ENCODE measurements at regions not wholly inside any gene's neighbourhood (a gene's known extent, or its start where the extent isn't known, plus 50 kb on each side); places are given as distances from the start of the nearest gene placed in this dataset.

DNA sequence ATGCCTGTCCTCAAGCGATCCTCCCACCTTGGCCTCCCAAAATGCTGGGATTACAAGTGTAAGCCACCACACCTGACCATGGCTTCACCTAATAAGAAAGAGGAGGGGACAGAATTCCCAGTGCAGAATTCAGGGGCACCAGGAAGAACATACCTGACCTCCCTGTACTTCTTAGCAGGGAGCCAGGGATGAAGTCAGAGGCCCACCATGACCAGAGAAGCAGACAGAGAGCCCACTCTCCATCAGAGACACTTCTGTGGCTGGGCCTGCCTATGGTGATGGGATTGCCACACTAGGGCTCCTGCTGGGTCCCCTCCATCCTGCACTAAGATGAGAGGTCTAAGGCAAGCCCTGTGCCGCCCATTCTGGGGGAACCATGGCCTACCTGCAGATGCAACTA lies 157.4 kb upstream of the LYZL2 start:
- Histone ChIP-seq H3K79me2 (ENCODE audit: control insufficient read depth in 1 of 2, insufficient read depth in 2 of 2, low read length in 2 of 2) (no peaks in the 10 kb centered on the region), H3K27ac (ENCODE audit: low read depth, low read length) (no peak overlapping the region), H3K79me1 (ENCODE audit: low read depth, low read length) (no peaks in the 10 kb centered on the region), H3K4me2 (ENCODE audit: insufficient read depth in 1 of 2, low read depth in 2 of 2, low read length in 2 of 2) (no peak overlapping the region), H4K8ac (ENCODE audit: extremely low read depth, insufficient read depth, low read length) (no peak overlapping the region), H2AFZ (ENCODE audit: low read length) (no peak overlapping the region), H3K9ac (replicated peaks in 1 of 4; ENCODE audit: extremely low read depth in 1 of 4, low read depth in 3 of 4, low read length in 3 of 4) (no peak overlapping the region), H2BK12ac (ENCODE audit: low read depth, low read length) (no peak overlapping the region), H4K5ac (ENCODE audit: insufficient read length, low read depth, low read length) (no peak overlapping the region), H3K14ac (ENCODE audit: insufficient read length) (no peak overlapping the region), H3K18ac (ENCODE audit: extremely low read depth, low read length) (no peak overlapping the region), H4K91ac (replicated peaks; ENCODE audit: insufficient read length, low read length) (no peak overlapping the region), H3K9me3 (ENCODE audit: insufficient read depth in 2 of 2, low read depth in 1 of 2, low read length in 1 of 2) (no peaks in the 10 kb centered on the region), H2BK20ac (ENCODE audit: low read length) (no peak overlapping the region), H2BK120ac (replicated peaks; ENCODE audit: low read depth, low read length) (no peak overlapping the region), H3K23ac (ENCODE audit: insufficient read length) (no peak overlapping the region), H3K23me2 (ENCODE audit: low read depth, low read length) (no peaks in the 10 kb centered on the region; the same call in 1 of the 2 replicates), H3K4me1 (replicated peaks in 1 of 4; ENCODE audit: control insufficient read depth in 3 of 4, insufficient read depth in 4 of 4, low read length in 3 of 4) (peaks cover 0 to 6% (median 2%) of the 10 kb centered on the region in 4 experiments; a peak in 2 of 7 replicates), H2AK5ac (ENCODE audit: low read depth, low read length) (no peak overlapping the region), H3K4me3 (ENCODE audit: extremely low read depth in 1 of 4, insufficient read depth in 2 of 4, low read depth in 3 of 4, low read length in 4 of 4) (no peak overlapping the region), H3K36me3 (ENCODE audit: control insufficient read depth in 2 of 4, insufficient read depth in 4 of 4, low read length in 3 of 4) (no peaks in the 10 kb centered on the region), H3K27me3 (replicated peaks in 1 of 4; ENCODE audit: control insufficient read depth in 3 of 4, extremely low read depth in 1 of 4, insufficient read depth in 3 of 4, low read length in 3 of 4) (peaks cover 0 to 12% (median 6%) of the 10 kb centered on the region in 4 experiments; a peak in 3 of 7 replicates), H3K4ac (replicated peaks; ENCODE audit: insufficient read length, low read depth, low read length) (no peak overlapping the region), H2BK15ac (ENCODE audit: low read length) (no peak overlapping the region), H3K56ac (replicated peaks; ENCODE audit: insufficient read length, low read depth, low read length) (no peak overlapping the region), H2BK5ac (ENCODE audit: low read depth, low read length) (no peak overlapping the region), H4K20me1 (replicated peaks in 1 of 2; ENCODE audit: control insufficient read depth in 1 of 2, insufficient read depth in 2 of 2, low read length in 2 of 2) (no peaks in the 10 kb centered on the region)
- TF ChIP-seq SP2 (IDR thresholded peaks at IDR 0.05; ENCODE audit: low read length): no peak
- no peak for TF ChIP-seq EP300 (IDR thresholded peaks at IDR 0.05; ENCODE audit: borderline replicate concordance in 1 of 2, low read depth in 2 of 2, low read length in 2 of 2)
- no peak for TF ChIP-seq CHD2 (IDR thresholded peaks at IDR 0.05; ENCODE audit: low read length)
- no peak for TF ChIP-seq PHF8 (conservative IDR thresholded peaks at IDR 0.05; ENCODE audit: low read depth, low read length)
- TF ChIP-seq, protein P1, sequence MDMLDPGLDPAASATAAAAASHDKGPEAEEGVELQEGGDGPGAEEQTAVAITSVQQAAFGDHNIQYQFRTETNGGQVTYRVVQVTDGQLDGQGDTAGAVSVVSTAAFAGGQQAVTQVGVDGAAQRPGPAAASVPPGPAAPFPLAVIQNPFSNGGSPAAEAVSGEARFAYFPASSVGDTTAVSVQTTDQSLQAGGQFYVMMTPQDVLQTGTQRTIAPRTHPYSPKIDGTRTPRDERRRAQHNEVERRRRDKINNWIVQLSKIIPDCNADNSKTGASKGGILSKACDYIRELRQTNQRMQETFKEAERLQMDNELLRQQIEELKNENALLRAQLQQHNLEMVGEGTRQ (IDR thresholded peaks at IDR 0.05; ENCODE audit: low read length): no peak
- no peak for TF ChIP-seq TCF12 (IDR thresholded peaks at IDR 0.05; ENCODE audit: low read depth, low read length)
- ChIA-PET CTCF (ENCODE audit: partially characterized antibody) (interaction anchor here (1.0 to 3.1 kb wide), 3 partner anchors 31 to 1021 kb away, joined by 3 to 14 read pairs (median 3); no protein-coding TSS in a partner anchor), POLR2A (ENCODE audit: partially characterized antibody) (no interaction called here)
- FAIRE-seq (no peak), DNase-seq (ENCODE audit: low read depth in 1 of 2, low spot score in 2 of 2) (no peak)
- 91% methylated on average over 2 of the region's 2 CpGs; no CpG with 5 or more reads in 1 of the 2 experiments for WGBS, 2 experiments (ENCODE audit: extremely low coverage in 1 of 2, insufficient coverage in 1 of 2, insufficient read length in 1 of 2, insufficient replicate concordance in 2 of 2, low coverage in 1 of 2, low lambda C conversion rate in 2 of 2, missing lambda C conversion rate in 1 of 2)

Measured in H1 (cell line).